Posterior vena cava (tissue), 2 donors: ENCODE measurements at regions not wholly inside any gene's neighbourhood (a gene's known extent, or its start where the extent isn't known, plus 50 kb on each side); places are given as distances from the start of the nearest gene placed in this dataset.

ENCODE experiments used
- DNase-seq: peaks from one replicate; pipeline ENCODE4 v3.0.0-alpha.2; 2020; ENCODE audit warnings: low spot score
- intact Hi-C, 2 donors: fragments of 100-400 bp; cut with DNase I; formaldehyde crosslinking; loops; one replicate each; pipeline versions ENCODE4 v1.14.1 to v1.14.2; 2022 to 2023
- donor health status: DM: yes; HTN: yes; CAD: no.
- donor health status: DM: yes; HTN: yes; CAD: no.

- intact Hi-C loops: no loop called here
Measured at GRCh38 chr15:97425596-97425995, 534.9 kb upstream of the ARRDC4 start.

GRCh38 chr15:97443101-97443500 is 517.4 kb upstream of the ARRDC4 start:
- no peak for DNase-seq
- intact Hi-C loops: no loop called here

More at GRCh38 chr15:97425596-97425995, 534.9 kb upstream of the ARRDC4 start:
- DNase-seq: no peak

- no peak for DNase-seq
- intact Hi-C loops: no loop called here
Measured at GRCh38 chr15:97446138-97446537, 514.4 kb upstream of the ARRDC4 start.

- DNase-seq: no peak
- intact Hi-C loops: no loop called here
Measured at GRCh38 chr15:97456521-97457202, 503.8 kb upstream of the ARRDC4 start.

- intact Hi-C loops: no loop called here
- no peak for DNase-seq
Measured at GRCh38 chr15:97457203-97457847, 503.2 kb upstream of the ARRDC4 start.

- intact Hi-C loops: no loop called here
- no peak for DNase-seq
Measured at GRCh38 chr15:97459771-97460170, 500.7 kb upstream of the ARRDC4 start.

- intact Hi-C loops: no loop called here
- DNase-seq: no peak
Measured at GRCh38 chr15:97461226-97461625, 499.3 kb upstream of the ARRDC4 start.

- intact Hi-C loops: no loop called here
- no peak for DNase-seq
Measured at GRCh38 chr15:97463696-97464095, 496.8 kb upstream of the ARRDC4 start.

- no peak for DNase-seq
- intact Hi-C loops: no loop called here
Measured at GRCh38 chr15:97470417-97470816, 490.1 kb upstream of the ARRDC4 start.

- no peak for DNase-seq
- intact Hi-C loops: no loop called here
Measured at GRCh38 chr15:97473627-97474026, 486.9 kb upstream of the ARRDC4 start.

- intact Hi-C loops: no loop called here
- DNase-seq: no peak
Measured at GRCh38 chr15:97479957-97480356, 480.5 kb upstream of the ARRDC4 start.

GRCh38 chr15:97482521-97482920 is 478.0 kb upstream of the ARRDC4 start:
- intact Hi-C loops: no loop called here

GRCh38 chr15:97483232-97483631 is 477.3 kb upstream of the ARRDC4 start:
- intact Hi-C loops: no loop called here
- DNase-seq: no peak

More at GRCh38 chr15:97482521-97482920, 478.0 kb upstream of the ARRDC4 start:
- no peak for DNase-seq

GRCh38 chr15:97490429-97490828 is 470.1 kb upstream of the ARRDC4 start:
- intact Hi-C loops: no loop called here
- no peak for DNase-seq

- intact Hi-C loops: no loop called here
- no peak for DNase-seq
Measured at GRCh38 chr15:97501291-97501690, 459.2 kb upstream of the ARRDC4 start.

GRCh38 chr15:97502038-97502437 is 458.5 kb upstream of the ARRDC4 start:
- no peak for DNase-seq
- intact Hi-C loops: no loop called here

- no peak for DNase-seq
- intact Hi-C loops: no loop called here
Measured at GRCh38 chr15:97504031-97504792, 456.3 kb upstream of the ARRDC4 start.

- no peak for DNase-seq
- intact Hi-C loops: no loop called here
Measured at GRCh38 chr15:97517737-97518136, 442.8 kb upstream of the ARRDC4 start.

- no peak for DNase-seq
- intact Hi-C loops: no loop called here
Measured at GRCh38 chr15:97520689-97521088, 439.8 kb upstream of the ARRDC4 start.
